ENCODE measurements at regions not wholly inside any gene's neighbourhood (a gene's known extent, or its start where the extent isn't known, plus 50 kb on each side); places are given as distances from the start of the nearest gene placed in this dataset.

DNA sequence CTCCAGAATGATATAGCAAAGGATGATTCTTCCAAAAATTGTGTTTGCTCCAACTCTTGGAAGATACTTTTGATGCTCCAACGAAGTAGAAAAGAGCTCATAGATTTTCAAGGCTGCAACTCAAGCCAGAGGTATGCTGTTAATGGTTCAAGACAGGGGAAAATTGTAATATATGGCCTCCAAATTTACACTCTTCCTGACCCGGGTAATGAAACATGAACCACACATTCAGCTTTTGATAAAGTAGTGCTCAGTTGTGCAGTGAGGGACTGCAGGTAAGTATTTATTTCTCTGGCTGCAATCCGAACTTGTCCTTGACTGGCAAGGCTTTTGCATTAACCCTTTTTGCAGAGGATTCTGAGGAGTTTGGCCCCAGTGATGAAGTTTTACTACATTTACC lies 446.4 kb downstream of the RASEF start:
- TF ChIP-seq EP300 (IDR thresholded peaks at IDR 0.05): no peak
- no peak for TF ChIP-seq CTCF (IDR thresholded peaks at IDR 0.05)

Data from suprapubic skin (tissue), 3 donors.